ENCODE measurements at regions not wholly inside any gene's neighbourhood (a gene's known extent, or its start where the extent isn't known, plus 50 kb on each side); places are given as distances from the start of the nearest gene placed in this dataset.
"Not testable (repeated sequence)": the region's sequence is repeated elsewhere in the genome, so short reads cannot be mapped to it uniquely, and the experiment has no call there.

DNA sequence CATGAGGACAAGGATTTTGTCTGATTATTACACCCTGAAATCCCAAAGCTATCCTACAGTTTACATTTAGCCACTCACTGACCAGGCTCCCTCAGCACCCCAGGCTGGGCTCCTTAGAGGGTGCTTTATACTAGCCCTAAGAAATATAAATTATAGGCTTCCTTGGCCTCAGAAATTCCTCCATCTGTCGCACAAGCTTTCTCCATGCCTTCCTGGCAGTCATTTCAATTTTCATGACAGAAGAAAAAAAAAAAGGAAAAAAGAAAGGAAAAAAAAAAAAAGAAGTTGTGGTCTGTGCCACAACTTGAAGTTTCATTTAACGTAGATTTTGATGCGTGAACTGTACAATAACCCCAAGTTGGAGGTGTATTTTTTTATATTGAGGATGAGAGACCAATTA lies 719.5 kb downstream of the BCL11A start:
- Mint-ChIP-seq H3K36me3 (peaks cover 0 to 8% (median 0%) of the 10 kb centered on the region in 3 donors), H3K4me3 (no peak overlapping the region), H3K27ac (no peak overlapping the region), H3K9me3 (peaks cover 0 to 21% (median 6%) of the 10 kb centered on the region in 6 donors), H3K27me3 (ENCODE audit: low read depth in 3 of 3) (peaks cover 0 to 5% (median 2%) of the 10 kb centered on the region in 3 donors), H3K4me1 (no peaks in the 10 kb centered on the region)
- no peak for DNase-seq

DNA sequence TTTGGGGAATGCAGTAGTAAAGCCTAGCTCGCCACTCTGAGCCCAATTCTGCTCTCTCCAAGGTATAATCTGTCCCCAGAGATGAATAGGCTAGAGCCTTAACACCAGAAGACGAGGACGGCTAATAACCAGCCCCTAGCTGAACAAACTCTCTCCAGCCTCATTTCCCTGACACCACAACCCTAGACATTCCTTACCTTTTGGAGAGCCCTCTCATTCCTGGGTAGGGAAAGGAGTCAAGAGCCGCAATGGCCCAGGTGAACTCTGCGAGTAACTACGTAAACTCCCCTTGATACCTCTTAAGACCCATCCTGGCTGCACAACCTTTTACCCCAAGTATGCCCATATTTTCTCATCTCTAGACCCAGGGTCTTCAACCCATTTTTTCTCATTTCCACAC lies 722.9 kb downstream of the BCL11A start:
- Mint-ChIP-seq H3K27ac (no peak overlapping the region), H3K4me3 (no peak overlapping the region), H3K9me3 (peaks cover 0 to 20% (median 6%) of the 10 kb centered on the region in 6 donors), H3K27me3 (ENCODE audit: low read depth in 3 of 3) (peaks cover 0 to 6% (median 0%) of the 10 kb centered on the region in 3 donors), H3K36me3 (peaks cover 0 to 3% (median 0%) of the 10 kb centered on the region in 3 donors), H3K4me1 (no peaks in the 10 kb centered on the region)
- no peak for DNase-seq

DNA sequence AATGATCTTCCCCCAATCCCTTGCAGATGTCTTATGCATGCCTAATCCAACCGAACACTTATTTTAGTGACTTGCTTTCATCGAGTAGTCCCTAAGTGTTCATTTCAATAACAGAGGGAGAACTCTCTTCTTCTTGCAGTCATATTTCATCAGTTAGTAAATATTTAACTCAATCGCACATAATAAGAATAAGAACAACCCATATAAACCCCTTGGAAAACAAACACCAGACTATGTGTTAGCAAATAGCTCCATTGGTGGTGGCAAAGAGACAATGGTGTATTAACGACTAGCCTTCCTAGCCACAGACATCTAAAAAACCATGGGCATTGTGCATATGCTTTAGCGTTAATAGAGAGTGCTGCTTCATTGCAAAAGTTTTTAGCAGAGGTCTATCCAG lies 725.8 kb downstream of the BCL11A start:
- no peak for DNase-seq
- H3K27ac Mint-ChIP-seq, result no peak overlapping the region
- H3K36me3 Mint-ChIP-seq, result peaks cover 0 to 2% (median 0%) of the 10 kb centered on the region in 3 donors
- H3K9me3 Mint-ChIP-seq, result peaks cover 0 to 7% (median 2%) of the 10 kb centered on the region in 6 donors
- no peaks in the 10 kb centered on the region for H3K4me1 Mint-ChIP-seq
- H3K27me3 Mint-ChIP-seq (ENCODE audit: low read depth in 3 of 3), result peaks cover 0 to 6% (median 0%) of the 10 kb centered on the region in 3 donors
- no peak overlapping the region for H3K4me3 Mint-ChIP-seq

DNA sequence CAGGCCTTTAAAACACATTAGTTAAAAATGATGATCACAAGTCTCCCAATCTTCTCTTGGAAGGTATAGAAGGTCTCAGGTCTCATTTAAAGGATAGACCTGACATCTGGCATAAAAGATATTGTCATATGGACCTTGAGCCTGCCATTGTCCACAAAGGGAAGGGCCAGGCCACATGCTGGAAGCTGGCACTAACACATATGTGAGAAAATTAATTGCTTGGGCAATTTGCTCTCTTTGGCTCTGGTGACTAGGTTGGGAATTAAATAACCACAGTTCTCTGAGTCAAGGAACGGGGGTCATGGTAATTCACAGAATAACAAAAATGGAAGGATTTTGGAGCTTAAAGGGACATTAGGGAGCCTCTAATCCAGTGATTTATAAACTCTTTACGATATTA lies 727.3 kb downstream of the BCL11A start:
- H3K9me3 Mint-ChIP-seq, result peaks cover 0 to 5% (median 0%) of the 10 kb centered on the region in 6 donors
- H3K27me3 Mint-ChIP-seq (ENCODE audit: low read depth in 3 of 3), result peaks cover 0 to 5% (median 0%) of the 10 kb centered on the region in 3 donors
- no peaks in the 10 kb centered on the region for H3K36me3 Mint-ChIP-seq
- no peaks in the 10 kb centered on the region for H3K4me1 Mint-ChIP-seq
- no peak overlapping the region for H3K4me3 Mint-ChIP-seq
- no peak overlapping the region for H3K27ac Mint-ChIP-seq
- no peak for DNase-seq

DNA sequence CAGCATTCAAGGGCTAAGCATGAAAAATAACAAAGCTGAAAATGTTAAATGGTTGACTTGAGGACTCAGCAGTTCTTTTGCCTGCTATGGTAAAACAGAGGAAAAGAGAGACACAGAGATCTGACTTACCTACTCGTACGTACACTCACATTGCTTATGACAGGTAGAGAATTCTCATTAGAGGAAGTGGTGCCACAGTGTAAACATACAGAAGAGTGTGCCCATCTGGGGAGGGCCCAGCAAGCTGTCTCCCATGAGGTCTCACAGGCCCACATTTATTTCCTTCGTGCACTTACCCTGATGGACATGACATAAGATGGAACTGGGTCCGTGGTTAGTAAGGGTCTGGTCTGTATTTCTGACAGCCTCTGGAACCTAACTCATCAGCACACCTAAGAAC lies 729.1 kb downstream of the BCL11A start:
- Mint-ChIP-seq H3K4me1 (no peaks in the 10 kb centered on the region), H3K9me3 (peaks cover 0 to 5% (median 0%) of the 10 kb centered on the region in 6 donors), H3K27ac (no peak overlapping the region), H3K27me3 (ENCODE audit: low read depth in 3 of 3) (peaks cover 0 to 2% (median 0%) of the 10 kb centered on the region in 3 donors), H3K4me3 (no peak overlapping the region), H3K36me3 (no peaks in the 10 kb centered on the region)
- DNase-seq, result no peak

DNA sequence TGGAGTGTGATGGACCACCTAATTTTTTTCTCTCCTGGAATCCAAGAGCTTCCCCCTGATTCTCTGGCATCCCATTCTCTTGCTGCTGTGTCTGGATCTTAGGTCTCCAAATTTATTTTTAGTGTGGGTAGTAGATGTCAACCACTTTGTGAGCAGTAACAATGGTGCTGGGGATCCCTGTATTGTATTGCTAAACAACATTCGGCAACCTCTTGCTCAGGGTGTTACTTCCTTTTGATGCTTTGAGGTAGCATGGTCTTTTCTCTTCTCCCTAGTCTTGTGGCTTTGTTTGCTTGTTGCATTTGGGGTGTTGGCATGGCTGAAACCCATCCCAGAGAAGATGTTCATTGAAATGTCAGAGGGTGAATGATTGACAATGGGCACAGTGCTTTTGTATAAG lies 737.4 kb downstream of the BCL11A start:
- Mint-ChIP-seq H3K27me3 (ENCODE audit: low read depth in 3 of 3) (peaks cover 0 to 1% (median 0%) of the 10 kb centered on the region in 3 donors), H3K27ac (no peak overlapping the region), H3K36me3 (no peaks in the 10 kb centered on the region), H3K4me3 (no peak overlapping the region), H3K4me1 (no peaks in the 10 kb centered on the region), H3K9me3 (peaks cover 0 to 4% (median 0%) of the 10 kb centered on the region in 6 donors)
- DNase-seq, result no peak

DNA sequence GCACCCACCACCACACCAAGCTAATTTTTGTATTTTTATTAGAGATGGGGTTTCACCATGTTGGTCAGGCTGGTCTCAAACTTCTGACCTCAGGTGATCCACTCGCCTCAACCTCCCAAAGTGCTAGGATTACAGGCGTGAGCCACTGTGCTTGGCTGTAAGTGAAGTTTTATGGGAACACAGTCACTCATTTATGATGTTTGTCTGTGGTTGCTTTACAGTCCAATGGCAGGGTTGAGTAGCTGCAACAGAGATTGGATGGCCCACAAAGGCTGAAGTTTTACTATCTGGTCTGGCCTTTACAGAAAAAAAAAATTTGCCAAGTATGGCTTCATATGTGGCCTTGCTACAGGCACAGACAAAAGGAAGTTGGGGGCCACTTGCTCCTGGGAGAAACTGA lies 743.2 kb downstream of the BCL11A start:
- DNase-seq; H3K9me3 Mint-ChIP-seq; H3K4me3 Mint-ChIP-seq; H3K36me3 Mint-ChIP-seq; H3K4me1 Mint-ChIP-seq; H3K27me3 Mint-ChIP-seq (ENCODE audit: low read depth in 3 of 3); H3K27ac Mint-ChIP-seq: not testable (repeated sequence)

DNA sequence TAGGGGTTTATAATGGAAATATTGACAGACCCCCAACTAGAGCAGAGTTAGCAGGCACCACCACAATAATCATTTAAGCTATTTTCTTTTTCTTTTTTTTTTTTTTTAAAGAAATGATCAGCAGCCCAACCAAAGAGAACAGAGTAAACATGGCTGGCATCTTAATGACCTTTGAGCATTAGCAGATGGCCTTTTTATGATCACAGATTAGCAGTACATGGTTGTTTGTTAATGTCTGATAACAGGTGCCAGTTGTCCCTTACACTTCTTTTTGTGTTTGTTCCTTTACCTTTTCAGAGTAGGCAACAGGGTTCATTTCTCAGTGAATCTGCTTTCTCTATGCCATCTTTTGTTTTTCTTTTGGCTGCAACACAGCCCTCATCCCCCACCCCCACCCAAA lies 747.0 kb downstream of the BCL11A start:
- Mint-ChIP-seq H3K4me3 (no peak overlapping the region), H3K4me1 (no peaks in the 10 kb centered on the region), H3K27ac (no peak overlapping the region), H3K27me3 (ENCODE audit: low read depth in 3 of 3) (peaks cover 0 to 1% (median 1%) of the 10 kb centered on the region in 3 donors), H3K9me3 (peaks cover 0 to 5% (median under 1%) of the 10 kb centered on the region in 6 donors), H3K36me3 (no peaks in the 10 kb centered on the region)
- no peak for DNase-seq

DNA sequence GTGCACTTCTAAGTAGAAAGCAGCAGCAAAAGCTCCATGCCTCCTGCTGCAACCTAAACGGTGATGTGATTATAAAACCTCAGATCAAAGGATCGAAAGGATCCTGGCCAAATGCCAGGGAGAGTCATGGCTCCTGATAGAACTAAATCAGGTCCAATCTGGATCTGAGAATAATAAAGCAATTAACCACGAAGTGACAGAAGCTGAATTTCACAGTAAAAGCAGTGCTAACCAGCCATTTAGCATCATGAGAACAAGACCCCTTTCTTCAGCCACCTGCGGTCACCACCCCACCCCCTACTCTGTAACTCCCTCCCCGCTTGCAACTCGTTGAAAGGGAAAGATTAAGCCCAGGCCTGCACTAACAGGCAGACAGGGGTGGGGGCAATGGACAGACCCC lies 748.7 kb downstream of the BCL11A start:
- no peaks in the 10 kb centered on the region for H3K4me1 Mint-ChIP-seq
- peaks cover 0 to 5% (median 1%) of the 10 kb centered on the region in 6 donors for H3K9me3 Mint-ChIP-seq
- peaks cover 0 to 2% (median 1%) of the 10 kb centered on the region in 3 donors for H3K27me3 Mint-ChIP-seq (ENCODE audit: low read depth in 3 of 3)
- no peak overlapping the region for H3K27ac Mint-ChIP-seq
- DNase-seq, result no peak
- no peak overlapping the region for H3K4me3 Mint-ChIP-seq
- no peaks in the 10 kb centered on the region for H3K36me3 Mint-ChIP-seq

DNA sequence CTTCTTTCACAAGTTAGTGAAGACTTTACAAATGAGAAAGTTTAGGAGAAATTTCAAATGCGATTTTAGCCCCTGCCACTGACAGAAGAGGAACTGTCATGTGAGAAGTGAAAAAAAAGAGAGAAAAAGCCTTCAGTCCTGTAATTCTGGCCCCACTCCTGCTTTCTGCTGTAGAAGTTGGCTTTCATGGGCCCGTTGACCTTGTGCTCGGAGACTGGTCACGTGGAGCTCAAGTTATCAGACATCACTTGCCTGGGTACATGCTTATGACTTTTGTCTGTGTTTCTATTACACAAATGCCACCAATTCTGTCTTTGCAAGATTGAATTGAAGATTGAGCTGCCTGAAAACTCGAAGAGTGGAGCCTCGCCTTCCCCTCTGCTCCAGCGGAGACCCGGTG lies 749.9 kb downstream of the BCL11A start:
- peaks cover 0 to 7% (median 5%) of the 10 kb centered on the region in 6 donors for H3K9me3 Mint-ChIP-seq
- H3K4me3 Mint-ChIP-seq, result no peak overlapping the region
- no peaks in the 10 kb centered on the region for H3K36me3 Mint-ChIP-seq
- H3K27ac Mint-ChIP-seq, result no peak overlapping the region
- peaks cover 0 to 2% (median 1%) of the 10 kb centered on the region in 3 donors for H3K27me3 Mint-ChIP-seq (ENCODE audit: low read depth in 3 of 3)
- DNase-seq, result no peak
- H3K4me1 Mint-ChIP-seq, result no peaks in the 10 kb centered on the region

DNA sequence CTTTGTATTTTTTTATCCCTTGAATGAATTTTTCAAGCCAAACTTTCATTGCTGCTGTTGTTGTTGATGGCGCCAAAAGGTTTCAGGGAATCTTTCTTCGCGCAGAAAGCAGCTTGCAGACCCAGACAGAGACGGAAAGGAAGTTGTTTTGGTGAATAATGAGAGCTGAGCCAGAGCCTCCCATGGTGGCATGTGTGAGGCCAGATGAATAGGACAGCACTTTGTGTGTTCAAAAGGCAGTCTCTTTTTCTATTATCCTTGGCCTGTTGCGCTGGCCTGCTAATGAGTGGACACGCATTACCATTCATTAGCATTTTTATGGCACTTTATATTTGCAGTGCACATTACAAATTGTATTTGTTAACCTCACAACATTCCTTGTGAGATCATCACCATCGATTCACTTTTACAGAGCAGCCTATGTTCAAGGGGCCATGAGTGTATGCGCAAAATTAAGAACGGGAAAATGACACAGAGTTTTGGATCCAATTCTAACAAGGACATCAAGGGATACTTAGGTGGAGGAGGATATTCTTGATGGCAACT lies 754.7 kb downstream of the BCL11A start:
- Mint-ChIP-seq H3K27ac (no peak overlapping the region), H3K4me1 (no peaks in the 10 kb centered on the region), H3K27me3 (ENCODE audit: low read depth in 3 of 3) (peaks cover 0 to 2% (median 1%) of the 10 kb centered on the region in 3 donors), H3K9me3 (peaks cover 0 to 7% (median 5%) of the 10 kb centered on the region in 6 donors), H3K4me3 (no peak overlapping the region), H3K36me3 (no peaks in the 10 kb centered on the region)
- DNase-seq, result no peak

DNA sequence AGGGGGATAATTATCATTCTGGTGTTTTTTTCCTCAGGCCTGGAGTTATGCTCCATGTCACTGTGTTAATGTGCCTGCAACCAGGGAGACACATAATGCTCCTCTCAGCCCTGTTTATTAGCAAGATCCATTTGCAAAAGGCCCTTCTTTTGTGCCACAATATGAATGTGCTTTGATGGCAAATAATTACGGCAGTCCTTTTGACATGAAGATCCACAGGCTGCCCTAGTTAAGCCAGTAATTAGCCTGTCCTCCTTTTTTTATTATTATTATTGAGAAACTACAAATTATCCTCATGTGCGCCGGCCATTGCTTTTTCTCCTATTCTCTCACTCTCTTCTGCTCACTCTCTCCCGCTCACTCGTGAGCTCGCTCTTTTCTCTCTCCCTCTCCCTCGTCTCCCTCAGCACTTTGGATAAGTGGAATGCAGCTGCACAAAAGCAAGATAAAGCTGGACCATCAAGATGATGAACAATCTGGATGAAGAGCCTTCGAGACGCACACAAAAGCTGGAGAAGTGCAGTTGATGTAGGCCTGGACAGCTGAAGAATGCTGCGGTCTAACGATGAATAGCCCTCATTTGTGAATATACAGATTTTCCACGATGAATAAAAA lies 762.3 kb downstream of the BCL11A start:
- Mint-ChIP-seq H3K27me3 (ENCODE audit: low read depth in 3 of 3) (no peaks in the 10 kb centered on the region), H3K4me3 (no peak overlapping the region), H3K4me1 (no peaks in the 10 kb centered on the region)

DNA sequence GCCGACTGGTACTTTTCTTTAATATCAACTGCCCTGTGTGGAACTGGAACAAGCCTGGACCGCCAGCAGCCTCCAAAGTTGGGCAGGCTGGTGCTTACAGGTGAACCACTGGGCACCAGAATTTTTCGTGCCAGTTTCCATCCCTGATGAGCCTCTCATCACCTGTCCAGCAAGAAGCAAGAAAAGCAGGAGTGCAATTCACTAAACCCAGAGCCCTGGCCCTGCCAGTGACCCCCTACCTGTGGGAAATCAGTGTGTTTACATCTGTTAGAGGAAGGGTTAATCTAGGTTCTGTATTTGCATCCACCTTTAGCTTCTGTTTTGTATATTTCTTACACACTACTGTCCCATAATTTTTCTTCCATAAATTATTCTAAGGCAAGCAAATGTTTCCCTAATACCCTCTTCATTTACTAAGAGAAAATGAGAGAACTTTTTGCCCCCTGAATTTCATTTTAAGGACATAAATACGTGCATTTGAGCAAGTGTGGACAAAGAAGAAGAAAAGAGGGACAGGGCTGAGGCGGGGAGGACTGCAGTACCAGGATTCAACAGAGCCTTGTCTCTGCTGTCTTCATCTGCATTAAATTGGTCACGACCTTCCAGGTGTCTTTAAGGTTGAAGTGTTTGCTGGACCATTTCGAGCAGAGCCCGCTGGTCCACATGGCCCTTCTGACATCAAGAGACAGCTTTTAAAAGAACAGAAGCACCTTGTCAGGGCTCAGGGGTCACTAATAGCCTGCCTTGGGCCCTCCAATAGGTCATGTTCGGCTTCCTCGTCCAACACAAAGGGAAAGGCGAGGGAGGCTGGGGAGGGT lies 763.1 kb downstream of the BCL11A start:
- Mint-ChIP-seq H3K9me3 (peaks cover 0 to 5% (median 0%) of the 10 kb centered on the region in 6 donors), H3K4me3 (no peak overlapping the region), H3K36me3 (no peaks in the 10 kb centered on the region), H3K27me3 (ENCODE audit: low read depth in 3 of 3) (no peaks in the 10 kb centered on the region), H3K27ac (no peak overlapping the region), H3K4me1 (no peaks in the 10 kb centered on the region)
- DNase-seq, result no peak

More for the DNA sequence above, 762.3 kb downstream of the BCL11A start:
- no peak for DNase-seq
- no peak overlapping the region for H3K27ac Mint-ChIP-seq
- no peaks in the 10 kb centered on the region for H3K36me3 Mint-ChIP-seq
- peaks cover 0 to 5% (median 0%) of the 10 kb centered on the region in 6 donors for H3K9me3 Mint-ChIP-seq

DNA sequence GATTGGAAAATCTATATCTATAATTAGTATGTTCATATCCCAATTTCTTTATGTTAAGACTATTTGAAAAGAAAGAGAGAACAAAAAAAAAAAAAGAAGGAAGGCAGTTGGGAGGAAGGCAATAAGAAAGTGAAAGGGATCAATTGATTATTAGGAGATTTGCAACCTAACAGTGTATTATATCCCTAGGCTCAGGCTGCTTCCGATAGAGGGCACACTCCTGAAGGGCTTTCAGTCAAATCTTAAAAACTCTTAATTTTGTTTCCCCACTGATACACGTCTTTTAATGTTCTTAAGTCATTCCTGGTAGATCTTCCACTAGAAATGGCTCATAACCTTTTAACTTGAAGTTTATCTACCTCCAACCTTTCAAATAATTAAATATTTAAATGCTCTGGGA lies 763.9 kb downstream of the BCL11A start:
- Mint-ChIP-seq H3K4me1 (no peaks in the 10 kb centered on the region), H3K9me3 (peaks cover 0 to 5% (median 0%) of the 10 kb centered on the region in 6 donors), H3K36me3 (no peaks in the 10 kb centered on the region), H3K27ac (no peak overlapping the region), H3K4me3 (no peak overlapping the region), H3K27me3 (ENCODE audit: low read depth in 3 of 3) (no peaks in the 10 kb centered on the region)
- DNase-seq, result no peak

Data from immature natural killer cell (primary cell).